Iris pigment epithelial cell (primary cell): ENCODE measurements at regions not wholly inside any gene's neighbourhood (a gene's known extent, or its start where the extent isn't known, plus 50 kb on each side); places are given as distances from the start of the nearest gene placed in this dataset.
"Not testable (repeated sequence)": the region's sequence is repeated elsewhere in the genome, so short reads cannot be mapped to it uniquely, and the experiment has no call there.

Source experiments
- DNase-seq: peaks from one replicate; pipeline ENCODE4 v3.0.0-alpha.2; 2011; ENCODE audit warnings: low read depth

DNA sequence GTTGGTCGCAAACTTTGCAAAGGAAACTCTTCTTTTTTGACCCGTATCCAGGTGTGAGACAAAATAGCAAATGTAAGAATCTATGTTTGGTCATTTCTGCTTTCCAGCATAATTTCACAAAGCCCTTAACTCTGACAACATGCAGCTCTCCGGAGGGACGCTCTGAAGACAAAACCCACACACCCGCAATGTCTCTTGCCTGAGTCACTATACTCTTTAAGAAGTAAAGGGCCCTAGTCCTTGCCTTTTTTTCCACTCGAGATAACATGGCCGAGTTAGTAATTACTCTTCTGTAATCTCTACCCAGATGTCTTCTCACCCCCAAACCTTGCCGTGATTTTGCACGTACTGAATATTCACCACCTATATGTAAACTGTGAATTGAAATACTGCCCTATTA lies 115.7 kb upstream of the ADAMTS9 start:
- no peak for DNase-seq

DNA sequence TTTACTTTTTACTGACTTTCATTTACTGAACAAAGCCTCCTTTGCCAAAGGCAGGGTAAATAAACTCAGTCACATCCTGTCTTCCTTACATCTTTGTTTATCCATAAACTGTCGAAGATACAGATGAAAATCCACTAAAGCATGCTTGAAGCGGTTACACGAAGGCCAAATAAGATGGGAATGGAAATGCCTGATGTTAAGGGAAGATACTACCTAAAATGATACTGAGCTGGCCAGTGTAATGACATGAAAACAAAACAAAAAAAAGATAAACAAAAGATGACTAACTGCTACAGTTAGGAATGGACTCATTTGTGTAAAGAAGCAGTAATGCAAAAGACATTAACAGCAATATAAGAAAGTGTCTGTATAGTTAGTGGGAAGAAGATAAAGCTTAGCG lies 114.7 kb upstream of the ADAMTS9 start:
- no peak for DNase-seq

DNA sequence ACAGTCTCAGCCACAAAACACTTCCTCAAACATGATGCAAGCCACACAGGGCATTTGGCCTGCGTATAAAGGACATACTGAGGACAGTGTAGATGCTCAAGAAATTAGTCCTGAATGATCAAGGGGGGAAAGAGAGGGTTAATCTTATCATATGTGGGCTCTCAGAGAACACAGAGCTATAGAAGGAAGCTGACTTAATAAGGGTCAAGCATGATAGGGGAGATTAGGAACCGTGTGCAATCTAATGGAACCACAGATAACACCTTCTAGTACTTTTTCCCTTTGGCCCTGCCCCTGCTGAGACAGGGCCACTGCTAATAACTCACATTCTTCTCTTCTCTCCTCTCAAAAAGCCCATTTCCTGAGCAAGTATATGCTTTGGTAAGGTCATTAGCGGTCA lies 114.1 kb upstream of the ADAMTS9 start:
- DNase-seq: no peak

DNA sequence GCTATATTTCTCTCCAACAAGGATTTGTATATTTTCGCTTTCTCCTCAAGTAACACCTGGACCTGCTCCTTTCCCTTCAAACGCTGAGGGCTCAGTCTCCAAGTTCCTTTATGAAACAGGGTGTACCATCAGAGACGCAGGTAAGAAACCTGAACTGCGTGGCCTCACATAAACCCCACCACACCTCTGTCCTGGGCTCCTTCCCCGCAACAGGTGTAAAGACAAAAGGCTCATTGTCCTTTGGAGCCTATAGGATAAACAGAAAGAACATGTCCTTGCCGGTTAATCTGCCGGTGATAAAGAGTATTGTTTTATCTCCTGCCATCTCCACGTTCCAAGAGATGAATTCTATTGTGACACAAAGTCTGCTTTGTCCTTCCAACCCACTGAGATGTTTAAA lies 111.8 kb upstream of the ADAMTS9 start:
- DNase-seq: no peak

DNA sequence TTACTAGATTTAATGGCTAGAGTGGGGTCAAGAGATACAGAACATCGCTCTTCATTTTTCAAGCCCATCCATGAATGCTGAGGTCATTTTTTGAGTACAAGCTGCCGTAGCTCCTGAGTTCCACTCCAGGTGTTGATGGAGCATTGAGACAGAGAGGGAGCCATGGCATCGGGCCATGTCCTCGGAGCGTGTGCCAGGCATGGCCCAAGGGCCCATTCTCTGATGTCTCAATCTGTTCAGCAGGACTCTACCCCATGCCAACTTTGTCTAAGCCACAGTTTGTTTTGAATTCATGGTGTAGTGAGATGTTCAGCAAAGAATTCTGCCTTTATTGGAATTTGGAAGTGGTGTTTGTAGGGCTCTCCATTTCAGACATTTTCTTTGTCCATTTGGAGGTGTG lies 110.5 kb upstream of the ADAMTS9 start:
- DNase-seq: no peak

DNA sequence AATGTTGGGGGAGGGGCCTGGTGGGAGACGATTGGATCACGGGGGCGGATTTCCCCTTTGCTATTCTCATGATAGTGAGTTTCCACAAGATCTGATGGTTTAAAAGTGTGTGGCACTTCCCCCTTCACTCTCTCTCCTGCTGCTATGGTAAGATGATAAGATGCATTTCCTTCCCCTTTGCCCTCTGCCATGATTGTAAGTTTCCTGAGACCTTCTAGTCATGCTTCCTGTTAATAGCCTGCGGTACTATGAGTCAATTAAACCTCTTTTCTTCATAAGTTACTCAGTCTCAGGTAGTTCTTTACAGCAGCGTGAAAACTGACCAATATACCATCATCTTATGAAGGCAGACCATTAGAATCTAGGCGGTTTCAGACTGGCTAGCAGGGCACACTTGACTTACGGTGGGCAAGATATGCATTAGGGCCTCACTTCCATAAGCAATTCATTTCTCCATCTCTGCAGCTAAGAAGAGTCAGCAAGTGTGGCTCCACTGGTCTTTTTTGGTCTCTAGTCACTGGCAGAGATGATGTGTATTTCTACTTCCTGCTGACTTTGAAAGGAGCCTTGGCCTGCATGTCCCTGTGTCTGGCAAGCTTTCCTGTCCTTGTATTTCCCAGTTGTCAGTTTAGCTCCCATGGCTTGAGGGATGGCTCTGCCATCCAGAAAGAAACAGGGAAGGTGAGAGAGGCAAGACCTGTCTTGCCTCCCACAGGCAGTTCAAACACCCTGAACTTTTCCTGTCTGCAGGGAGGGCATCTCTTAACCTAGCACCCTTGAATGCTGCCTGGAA lies 109.0 kb upstream of the ADAMTS9 start:
- peak; percentile 9 for DNase-seq

DNA sequence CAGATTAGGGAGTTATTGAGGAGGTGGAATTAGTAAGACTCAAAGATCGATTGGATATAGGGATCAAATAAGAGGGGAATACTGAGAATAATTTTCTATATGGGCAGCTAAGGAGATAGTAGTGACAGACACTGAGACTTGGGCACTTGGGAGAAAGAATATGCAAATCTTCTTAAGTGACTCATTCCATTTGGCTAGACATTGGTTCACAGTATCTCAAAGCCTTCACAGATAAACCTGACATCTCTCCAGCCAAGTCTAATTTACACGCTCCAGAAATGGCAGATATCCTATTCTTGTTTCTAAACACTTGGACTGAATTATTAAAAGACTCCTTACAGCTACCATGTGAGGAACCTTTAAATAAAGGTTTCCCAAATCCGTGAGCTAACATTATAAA lies 104.6 kb upstream of the ADAMTS9 start:
- no peak for DNase-seq

DNA sequence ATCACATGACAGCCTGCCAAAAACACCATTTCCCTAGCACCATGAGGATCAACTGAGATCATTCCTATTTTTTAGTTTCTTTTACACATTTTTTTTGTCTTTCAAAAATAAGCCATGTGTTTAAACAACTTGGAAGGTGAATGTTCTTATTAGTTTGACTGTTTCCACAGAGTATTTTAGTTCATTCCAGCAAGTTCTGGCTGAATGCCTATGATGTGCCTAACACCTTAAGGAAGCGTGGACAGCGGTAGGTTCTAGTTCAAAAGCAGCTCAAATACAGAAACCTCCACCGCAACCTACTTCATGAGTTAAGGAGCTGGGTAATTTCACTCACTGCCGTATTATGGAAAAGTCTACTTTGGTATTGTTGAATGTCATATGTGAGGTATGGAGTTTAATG lies 101.3 kb upstream of the ADAMTS9 start:
- no peak for DNase-seq

DNA sequence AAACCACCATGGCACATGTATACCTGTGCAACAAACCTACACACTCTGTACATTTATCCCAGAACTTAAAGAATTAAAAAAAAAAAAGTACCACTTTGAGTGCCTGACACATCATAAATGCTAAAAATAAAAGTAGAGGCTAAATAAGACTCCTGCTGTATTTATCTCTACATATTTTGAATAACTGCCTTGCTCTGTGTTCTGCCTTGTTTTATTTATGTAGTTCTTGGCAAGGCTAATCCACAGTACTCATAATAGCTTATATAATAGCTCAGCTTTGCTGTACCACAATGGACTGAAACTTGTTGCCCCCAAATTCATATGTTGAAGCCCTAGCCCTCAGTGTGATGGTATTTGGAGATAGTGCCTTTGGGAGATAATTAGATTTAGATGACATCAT lies 95.4 kb upstream of the ADAMTS9 start:
- DNase-seq: no peak

DNA sequence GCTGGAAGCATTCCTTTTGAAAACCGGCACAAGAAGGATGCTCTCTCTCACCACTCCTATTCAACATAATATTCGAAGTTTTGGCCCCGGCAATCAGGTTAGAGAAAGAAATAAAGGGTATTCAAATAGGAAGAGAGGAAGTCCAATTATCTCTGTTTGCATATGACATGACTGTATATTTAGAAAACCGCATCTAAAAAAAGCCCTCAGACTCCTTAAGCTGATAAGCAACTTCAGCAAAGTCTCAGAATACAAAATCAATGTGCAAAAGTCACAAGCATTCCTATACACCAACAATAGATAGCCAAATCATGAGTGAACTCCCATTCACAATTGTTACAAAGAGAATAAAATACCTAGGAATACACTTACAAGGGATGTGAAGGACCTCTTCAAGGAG lies 93.1 kb upstream of the ADAMTS9 start:
- not testable (repeated sequence) for DNase-seq

DNA sequence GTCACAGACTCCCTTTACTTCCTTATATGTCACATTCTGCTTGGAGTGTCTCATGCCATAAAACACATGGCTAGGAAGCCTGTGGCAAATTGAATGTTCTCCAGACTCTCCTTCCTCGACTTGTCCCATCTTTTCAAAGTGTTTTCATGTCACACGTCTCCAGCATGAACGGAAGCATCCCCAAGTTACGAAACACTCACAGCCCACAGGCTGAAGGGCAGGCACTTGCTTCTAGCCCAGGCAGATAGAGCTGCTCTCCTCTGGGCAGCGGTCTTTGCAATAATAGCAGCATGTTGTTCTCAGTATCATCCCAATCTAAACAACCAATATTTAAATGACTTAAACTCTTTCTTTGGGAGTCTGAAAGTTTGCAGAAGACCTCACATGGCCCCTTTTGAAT lies 85.3 kb upstream of the ADAMTS9 start:
- no peak for DNase-seq

DNA sequence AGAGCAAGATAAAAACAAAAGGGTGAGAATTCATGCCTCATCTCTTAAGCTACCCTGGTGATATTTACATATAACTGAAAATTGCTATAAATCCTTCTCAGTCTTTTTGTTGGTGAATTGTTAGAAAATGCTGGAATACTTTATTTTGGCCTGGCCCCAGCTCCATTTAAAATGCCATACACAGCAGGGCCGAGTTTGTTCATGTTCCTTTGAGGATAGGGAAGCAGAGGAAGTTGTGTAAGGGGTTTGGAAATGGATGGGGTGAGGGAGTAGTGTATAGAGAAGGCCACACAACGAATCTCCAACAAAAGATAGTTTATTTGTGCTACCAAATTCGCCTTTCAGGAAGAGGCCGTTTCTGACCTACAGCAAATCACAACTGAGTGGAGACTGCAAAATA lies 78.6 kb upstream of the ADAMTS9 start:
- DNase-seq: no peak

DNA sequence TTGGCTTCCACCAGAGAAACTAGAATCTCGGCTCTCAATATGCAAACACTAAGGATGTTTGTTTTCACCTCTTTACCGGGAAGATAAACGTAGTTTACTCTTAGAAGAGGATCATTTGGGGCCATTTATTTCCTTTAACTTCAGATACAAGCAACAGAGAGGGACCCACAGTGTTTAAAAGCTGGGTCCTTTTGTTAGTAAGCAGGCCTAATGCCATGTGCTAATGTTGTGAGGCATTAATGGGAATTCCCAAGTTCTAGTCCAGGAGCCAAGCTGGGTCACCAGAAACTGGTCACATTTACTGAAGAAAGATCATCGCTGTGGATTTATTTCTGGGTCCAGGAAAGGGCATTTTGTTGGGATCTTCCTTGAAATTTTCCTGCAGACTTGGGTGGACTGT lies 78.1 kb upstream of the ADAMTS9 start:
- no peak for DNase-seq

DNA sequence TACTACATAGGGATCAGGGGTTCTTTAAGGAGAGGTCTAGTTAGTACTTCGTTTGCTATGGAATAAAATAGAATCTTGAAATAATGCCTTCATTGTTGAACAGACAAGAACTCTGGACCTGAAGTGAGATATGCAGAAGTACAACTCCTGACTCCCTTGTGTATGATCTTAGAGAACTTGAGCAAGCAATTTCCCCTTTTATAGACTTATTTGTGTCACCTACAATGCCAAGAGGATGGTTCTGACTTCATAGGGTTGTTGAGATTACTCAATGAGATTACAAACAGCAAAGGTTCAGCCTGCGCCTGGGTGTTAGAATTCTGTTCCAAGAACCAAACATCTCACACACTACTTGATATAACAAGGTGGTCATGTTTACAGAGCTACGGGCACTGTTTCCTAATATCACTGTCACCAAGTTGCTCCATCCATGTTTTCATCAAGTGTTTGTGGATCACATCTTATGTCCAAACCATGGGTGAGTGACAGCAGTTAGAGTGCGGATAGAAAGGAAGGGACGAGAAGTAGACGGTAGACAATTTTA lies 76.7 kb upstream of the ADAMTS9 start:
- no peak for DNase-seq

DNA sequence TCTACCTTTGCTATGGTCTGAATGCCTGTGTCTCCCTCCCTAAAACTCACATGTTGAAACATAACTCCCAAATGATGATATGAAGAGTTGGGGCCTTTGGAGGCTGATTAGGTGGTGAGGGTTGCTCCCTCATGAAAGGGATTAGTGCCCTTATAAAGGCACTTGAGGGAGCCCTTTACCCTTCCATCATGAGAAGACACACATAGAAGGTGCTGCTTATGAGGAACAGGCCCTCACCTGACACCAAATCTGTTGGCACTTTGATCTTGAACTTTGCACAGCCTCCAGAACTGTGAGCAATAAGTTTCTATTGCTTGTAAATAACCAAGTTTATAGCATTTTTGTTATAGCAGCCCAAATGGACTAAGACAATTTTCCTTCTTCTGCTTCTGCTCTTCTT lies 76.2 kb upstream of the ADAMTS9 start:
- DNase-seq: no peak

DNA sequence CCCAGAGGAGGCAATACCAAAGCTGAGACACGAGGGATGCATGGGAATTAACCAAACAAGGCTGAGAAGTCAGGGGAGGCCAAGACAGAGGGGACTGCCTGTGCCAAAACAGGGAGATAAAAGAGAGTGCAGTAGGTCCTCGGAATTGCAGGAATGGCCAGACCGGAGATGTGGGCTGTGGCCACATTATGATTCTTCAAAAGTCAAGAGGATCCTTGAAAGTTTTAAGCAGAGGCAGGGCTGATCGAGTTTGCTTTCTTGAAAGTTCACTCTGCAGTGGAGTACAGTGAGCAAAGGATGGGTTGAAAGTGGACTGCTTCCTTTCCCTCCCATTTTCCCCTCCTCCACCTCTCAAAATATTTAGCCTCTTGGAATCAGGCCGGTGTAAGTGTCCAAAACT lies 73.9 kb upstream of the ADAMTS9 start:
- no peak for DNase-seq

DNA sequence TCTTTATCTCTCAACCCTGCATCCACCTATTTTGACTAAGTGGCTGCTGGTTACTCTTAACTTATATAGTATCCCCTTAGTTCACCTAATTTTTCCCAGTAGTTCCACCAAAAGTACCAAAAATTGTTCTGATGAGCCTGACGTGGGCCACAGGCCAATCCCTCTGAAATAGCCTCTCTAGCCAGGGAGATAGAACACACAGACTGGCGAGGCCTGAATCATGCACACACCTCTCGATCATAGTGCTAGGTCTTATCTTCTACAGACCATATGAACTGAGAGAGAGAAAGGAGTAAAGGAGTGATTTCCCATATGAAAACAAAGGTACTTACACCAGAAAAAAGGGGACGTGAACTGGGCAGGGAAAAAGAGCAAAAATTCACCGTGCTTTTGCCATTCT lies 72.5 kb upstream of the ADAMTS9 start:
- DNase-seq: no peak

DNA sequence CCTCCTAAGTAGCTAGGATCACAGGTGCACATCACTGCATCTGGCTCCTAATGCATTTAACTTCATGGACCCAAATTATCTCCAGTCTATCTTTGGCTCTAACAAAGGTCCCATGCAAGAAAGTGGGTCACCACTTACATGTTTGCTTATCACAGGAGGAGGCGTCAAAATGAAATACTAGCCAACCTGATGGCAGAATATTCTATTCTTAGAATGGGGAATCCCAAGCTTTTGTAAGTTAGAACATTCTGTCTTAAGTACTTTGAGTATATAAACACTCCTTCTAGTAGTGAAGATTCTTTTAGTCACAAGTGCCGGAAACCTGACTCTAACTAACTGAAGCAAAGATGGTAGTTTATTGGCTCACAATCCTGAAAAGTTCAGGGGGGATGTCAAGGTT lies 72.0 kb upstream of the ADAMTS9 start:
- DNase-seq: peak; percentile 48

DNA sequence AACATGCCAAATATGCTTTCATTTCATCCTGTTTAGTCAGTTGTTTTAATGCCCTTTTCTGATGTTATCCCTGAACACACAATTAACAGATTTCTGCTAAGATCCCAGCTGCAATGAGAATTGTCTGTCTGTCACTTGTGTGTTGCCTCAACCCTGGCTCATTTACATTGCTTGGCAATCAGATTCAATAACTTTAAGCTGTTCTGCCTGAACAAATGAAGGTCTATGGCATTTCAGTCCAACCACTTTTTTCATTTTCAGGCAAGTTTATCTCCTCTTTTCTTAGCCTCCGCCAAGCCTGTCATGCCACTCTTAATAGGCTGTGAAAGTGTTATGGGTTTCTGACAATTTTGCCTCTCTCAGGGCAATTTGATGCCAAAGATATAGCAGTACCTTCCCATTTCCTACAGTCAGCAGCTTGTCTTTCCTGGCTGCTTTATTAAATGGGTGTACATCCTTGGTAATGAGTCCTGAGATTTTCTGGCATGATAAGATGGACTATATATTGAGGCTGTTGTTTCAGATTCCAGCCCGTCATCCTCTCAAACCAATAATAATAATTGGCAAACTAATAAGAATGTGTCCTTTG lies 68.7 kb upstream of the ADAMTS9 start:
- DNase-seq: no peak

DNA sequence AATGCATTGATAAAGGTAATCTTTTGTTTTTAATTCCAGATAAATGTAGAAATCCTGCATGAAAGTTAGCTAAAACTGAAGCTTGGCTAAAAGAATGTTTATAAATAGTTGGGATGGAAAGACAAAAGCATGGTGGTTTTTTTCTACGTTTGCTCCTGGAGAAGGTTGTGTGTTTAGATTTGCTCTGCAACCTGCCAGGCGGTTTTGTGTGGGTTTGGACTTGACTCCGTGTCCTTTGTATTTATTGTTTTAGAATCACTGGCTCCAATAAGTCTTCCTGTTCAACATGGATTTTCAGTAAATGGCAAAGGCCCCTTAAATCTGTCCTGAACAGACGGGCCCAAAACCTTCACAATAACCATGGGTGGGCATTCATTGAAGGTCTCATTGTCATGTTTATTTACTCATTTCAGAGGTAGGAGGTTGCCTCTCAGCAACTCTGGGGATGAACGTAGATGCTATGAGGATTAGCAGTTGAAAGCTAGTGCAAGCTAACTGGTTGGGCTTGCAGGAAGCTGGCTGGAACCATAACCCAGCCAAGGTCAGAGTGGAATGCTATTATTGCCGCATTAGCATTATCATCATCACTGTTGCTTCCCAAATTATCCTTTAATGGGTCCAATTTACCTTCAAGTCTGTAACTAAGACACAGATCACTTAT lies 60.6 kb upstream of the ADAMTS9 start:
- DNase-seq: no peak

DNA sequence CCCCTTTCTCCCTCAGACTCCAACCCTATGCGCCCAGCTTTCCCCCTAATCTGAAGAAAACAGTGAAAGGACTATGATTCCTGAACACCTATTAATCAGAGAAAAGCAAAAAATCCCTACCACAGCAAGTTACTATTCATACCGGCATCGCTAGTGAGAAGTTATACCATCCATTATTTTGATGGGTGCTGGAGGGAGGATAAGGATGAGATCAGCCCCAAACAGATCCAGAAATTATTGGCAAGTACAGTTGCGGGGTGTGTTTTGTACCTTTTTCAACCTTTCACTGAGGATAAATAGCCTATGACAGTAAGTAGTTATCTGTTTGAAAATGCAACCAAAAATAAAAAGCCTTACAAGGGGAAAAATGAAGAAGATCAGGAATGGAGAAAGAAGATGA lies 59.9 kb upstream of the ADAMTS9 start:
- no peak for DNase-seq

DNA sequence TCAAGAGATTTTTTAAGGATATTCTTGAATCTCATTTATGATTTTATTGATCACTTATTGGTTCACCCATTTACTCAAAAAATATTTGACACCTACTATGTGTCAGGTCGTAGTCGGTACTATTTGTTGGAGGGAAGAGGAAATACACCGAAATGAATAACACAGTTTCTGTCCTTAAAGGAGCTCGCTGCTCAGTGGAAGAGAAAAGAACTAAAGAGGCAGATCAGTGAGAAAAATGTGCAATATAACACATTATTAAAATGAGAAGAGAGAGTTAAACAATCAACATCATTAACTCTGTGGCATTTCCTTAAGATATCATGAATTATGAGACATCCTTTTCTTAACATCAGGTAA lies 56.1 kb upstream of the ADAMTS9 start:
- DNase-seq: no peak

DNA sequence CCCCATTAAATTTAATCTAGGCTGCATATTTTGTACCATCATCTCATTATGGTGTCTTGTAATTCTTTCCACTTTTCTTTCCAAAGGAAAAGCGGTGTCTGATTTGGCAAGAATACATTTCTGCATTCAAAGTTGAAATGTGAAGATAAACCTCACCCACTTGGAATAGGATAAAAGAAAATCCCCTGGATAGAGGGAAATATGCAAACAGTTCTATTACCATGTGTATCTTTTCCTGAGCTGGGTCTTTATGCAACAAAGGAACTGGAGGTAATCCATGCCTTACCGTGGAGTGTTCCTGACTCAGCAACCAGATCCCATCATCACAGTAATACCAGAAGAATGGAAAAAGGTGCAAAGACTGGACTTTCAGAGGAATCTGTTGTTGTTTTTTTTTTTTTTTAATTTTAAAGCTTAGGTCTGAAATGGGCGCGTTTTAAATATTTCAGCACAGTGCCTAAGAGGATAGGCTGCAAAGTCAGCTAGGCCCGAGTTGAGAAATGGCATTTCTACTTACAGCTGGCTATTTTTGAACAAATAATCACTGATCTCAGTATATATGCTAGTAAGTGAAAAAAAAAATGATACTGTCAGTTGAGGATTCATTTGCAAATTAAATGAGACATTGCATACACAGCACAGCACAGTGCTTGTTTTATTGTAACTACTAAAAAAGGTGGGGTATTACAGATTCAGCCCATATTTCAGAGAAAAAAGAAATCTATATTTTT lies 55.5 kb upstream of the ADAMTS9 start:
- DNase-seq: no peak
